Calu3 (cell line): ENCODE measurements at regions not wholly inside any gene's neighbourhood (a gene's known extent, or its start where the extent isn't known, plus 50 kb on each side); places are given as distances from the start of the nearest gene placed in this dataset.

Source experiments
- BruUV-seq: library from RNA; stranded (reverse); fragments of 400-500 nt; replicated peaks from 2 replicates; lab custom pipeline; 2021; lab: Mats Ljungman, UMichigan
- CTCF ChIA-PET: fragments of 300-600 bp; sonication (Branson Sonifier 250); formaldehyde crosslinking; loops from one replicate; lab custom pipeline; 2022; ENCODE audit warnings: antibody characterized with exemption; lab: Charles Lee
- DNase-seq: peaks from one replicate; pipeline ENCODE4 v3.0.0; 2022
- H3K27ac Mint-ChIP-seq: one replicate; pipeline ENCODE4 v1.8.0; 2022; ENCODE audit warnings: mixed read lengths; ENCODE audit not compliant: unreplicated experiment
- H3K27me3 Mint-ChIP-seq: one replicate; pipeline ENCODE4 v1.8.0; 2022; ENCODE audit warnings: mixed read lengths; ENCODE audit not compliant: unreplicated experiment
- H3K36me3 Mint-ChIP-seq: one replicate; pipeline ENCODE4 v1.8.0; 2022; ENCODE audit warnings: mild to moderate bottlenecking, moderate library complexity, mixed read lengths; ENCODE audit not compliant: insufficient read depth, unreplicated experiment
- H3K4me1 Mint-ChIP-seq: one replicate; pipeline ENCODE4 v1.8.0; 2022; ENCODE audit warnings: mild to moderate bottlenecking, low read depth, mixed read lengths; ENCODE audit not compliant: unreplicated experiment
- H3K4me3 Mint-ChIP-seq: one replicate; pipeline ENCODE4 v1.8.0; 2022; ENCODE audit warnings: mild to moderate bottlenecking, low read depth, moderate library complexity, mixed read lengths; ENCODE audit not compliant: unreplicated experiment
- H3K9me3 Mint-ChIP-seq: one replicate; pipeline ENCODE4 v1.8.0; 2022; ENCODE audit warnings: low read depth, mixed read lengths; ENCODE audit not compliant: unreplicated experiment
- intact Hi-C: fragments of 100-400 bp; cut with micrococcal nuclease; formaldehyde crosslinking; loops from one replicate; pipeline ENCODE4 v1.10.0; 2022; ENCODE audit not compliant: unreplicated experiment
- TF ChIP-seq, protein P1 (sequence below): fragments of 200-600 bp; IDR thresholded peaks from one replicate; pipeline ENCODE4 v1.8.0; 2022; ENCODE audit warnings: antibody characterized with exemption; ENCODE audit not compliant: unreplicated experiment

DNA sequence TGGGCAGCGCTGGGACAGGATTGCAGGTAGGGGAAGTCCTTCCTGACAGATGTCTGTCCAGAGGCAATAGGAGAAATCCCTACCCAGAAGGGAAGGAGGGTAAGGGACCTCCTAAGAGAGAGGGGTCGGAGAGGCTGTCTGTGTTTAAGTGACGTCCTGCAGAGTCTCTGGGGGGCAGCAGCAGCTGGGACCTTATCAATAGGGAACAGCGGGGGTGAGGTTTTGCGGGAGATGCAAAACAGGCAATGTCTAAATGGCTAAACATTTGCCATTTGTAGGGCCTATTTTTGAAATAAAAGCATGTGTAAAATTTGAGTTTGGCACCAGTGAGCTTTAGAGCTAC, 108.7 kb upstream of the HS6ST1 start:
- no TSS peak for BruUV-seq
- intact Hi-C loops = no loop called here
- Mint-ChIP-seq H3K9me3 (peaks cover 4% of the 10 kb centered on the region), H3K4me3 (no peak overlapping the region), H3K27ac (no peak overlapping the region), H3K27me3 (peaks cover 19% of the 10 kb centered on the region), H3K4me1 (peaks cover 2% of the 10 kb centered on the region), H3K36me3 (no peaks in the 10 kb centered on the region)
- CTCF ChIA-PET = no interaction called here
- DNase-seq = no peak
- TF ChIP-seq, protein P1, sequence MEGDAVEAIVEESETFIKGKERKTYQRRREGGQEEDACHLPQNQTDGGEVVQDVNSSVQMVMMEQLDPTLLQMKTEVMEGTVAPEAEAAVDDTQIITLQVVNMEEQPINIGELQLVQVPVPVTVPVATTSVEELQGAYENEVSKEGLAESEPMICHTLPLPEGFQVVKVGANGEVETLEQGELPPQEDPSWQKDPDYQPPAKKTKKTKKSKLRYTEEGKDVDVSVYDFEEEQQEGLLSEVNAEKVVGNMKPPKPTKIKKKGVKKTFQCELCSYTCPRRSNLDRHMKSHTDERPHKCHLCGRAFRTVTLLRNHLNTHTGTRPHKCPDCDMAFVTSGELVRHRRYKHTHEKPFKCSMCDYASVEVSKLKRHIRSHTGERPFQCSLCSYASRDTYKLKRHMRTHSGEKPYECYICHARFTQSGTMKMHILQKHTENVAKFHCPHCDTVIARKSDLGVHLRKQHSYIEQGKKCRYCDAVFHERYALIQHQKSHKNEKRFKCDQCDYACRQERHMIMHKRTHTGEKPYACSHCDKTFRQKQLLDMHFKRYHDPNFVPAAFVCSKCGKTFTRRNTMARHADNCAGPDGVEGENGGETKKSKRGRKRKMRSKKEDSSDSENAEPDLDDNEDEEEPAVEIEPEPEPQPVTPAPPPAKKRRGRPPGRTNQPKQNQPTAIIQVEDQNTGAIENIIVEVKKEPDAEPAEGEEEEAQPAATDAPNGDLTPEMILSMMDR = no peak

DNA sequence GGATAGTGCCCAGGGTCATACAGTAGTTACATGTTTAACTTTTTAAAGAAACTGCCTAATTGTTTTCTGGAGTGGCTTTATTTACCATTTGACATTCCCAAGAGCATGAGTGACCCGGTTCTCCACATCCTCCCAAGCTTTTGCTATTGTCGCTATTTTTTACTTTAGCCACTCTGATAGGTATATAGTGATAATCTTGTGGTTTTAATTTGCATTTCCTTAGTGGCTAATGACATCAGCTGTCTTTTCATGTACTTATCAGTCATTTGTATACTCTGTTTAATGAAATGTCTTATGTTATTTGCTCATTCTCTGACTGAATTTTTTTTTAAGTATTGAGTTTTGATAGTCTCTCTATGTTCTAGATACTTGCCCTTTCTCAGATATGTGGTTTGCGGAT, 109.7 kb upstream of the HS6ST1 start:
- intact Hi-C loops = no loop called here
- Mint-ChIP-seq H3K9me3 (peaks cover 4% of the 10 kb centered on the region), H3K36me3 (no peaks in the 10 kb centered on the region), H3K27me3 (peaks cover 15% of the 10 kb centered on the region), H3K27ac (no peak overlapping the region), H3K4me3 (no peak overlapping the region), H3K4me1 (no peaks in the 10 kb centered on the region)
- TF ChIP-seq, protein P1 = no peak
- BruUV-seq = no TSS peak
- no peak for DNase-seq
- CTCF ChIA-PET = interaction anchor here (1.0 kb wide), 1 partner anchor 47 kb away, joined by 3 read pairs; no protein-coding TSS in a partner anchor

DNA sequence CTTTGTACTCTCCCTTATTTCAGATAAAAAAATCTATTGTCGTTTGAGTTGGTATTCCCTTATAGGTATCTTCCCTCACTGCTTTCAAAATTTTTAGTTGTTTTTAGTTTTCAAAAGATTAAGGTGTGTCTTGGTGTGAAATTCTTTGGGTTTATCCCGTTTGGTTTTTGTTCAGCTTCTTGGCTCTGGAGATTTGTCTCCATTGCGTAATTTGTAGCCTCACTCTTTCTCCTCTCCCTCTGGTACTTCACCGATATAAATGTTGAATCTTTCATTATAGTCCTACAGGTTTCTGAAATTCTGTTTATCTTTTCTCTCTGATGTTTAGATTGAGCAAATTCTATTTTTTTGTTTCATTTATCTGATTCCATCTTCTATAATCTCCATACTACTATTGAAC, 113.8 kb upstream of the HS6ST1 start:
- no peaks in the 10 kb centered on the region for H3K36me3 Mint-ChIP-seq
- DNase-seq = no peak
- CTCF ChIA-PET = no interaction called here
- no peak overlapping the region for H3K27ac Mint-ChIP-seq
- intact Hi-C loops = no loop called here
- TF ChIP-seq, protein P1 = no peak
- H3K4me3 Mint-ChIP-seq = no peak overlapping the region
- H3K9me3 Mint-ChIP-seq = peaks cover 4% of the 10 kb centered on the region
- H3K27me3 Mint-ChIP-seq = peaks cover 34% of the 10 kb centered on the region
- H3K4me1 Mint-ChIP-seq = no peaks in the 10 kb centered on the region
- BruUV-seq = no TSS peak

DNA sequence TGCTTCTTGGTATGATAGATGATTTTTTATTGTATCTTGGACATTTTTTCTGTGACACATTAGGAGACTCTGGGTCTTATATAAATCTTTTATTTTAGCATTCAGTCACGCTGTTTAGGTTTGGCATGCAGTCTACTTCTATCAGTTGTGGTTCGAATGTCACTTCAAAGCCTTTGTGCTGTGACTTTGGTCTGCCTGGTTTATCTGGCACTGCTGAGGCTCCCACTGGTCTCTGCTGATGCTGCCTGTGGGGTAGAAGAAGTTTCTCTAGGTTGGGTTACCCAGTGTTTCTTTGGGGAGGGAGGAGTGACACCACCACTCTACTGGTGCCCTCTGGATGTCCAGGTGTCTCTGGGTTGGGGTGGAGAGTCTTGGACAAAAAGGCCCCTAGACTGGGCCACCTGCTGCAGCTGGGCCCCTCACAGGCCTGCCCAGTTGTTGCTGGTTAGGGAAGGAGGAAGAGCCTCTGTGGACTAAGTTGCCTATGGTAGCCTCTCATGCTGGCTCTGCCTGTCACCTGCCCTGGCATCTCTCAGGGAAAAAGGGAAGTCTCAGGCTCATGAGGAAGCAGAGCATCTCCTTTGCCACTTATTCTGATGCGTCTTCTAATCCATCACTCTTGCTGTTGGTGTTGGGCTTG, 115.4 kb upstream of the HS6ST1 start:
- intact Hi-C loops = no loop called here
- TF ChIP-seq, protein P1 = no peak
- H3K4me3 Mint-ChIP-seq = no peak overlapping the region
- no peaks in the 10 kb centered on the region for H3K36me3 Mint-ChIP-seq
- peaks cover 4% of the 10 kb centered on the region for H3K9me3 Mint-ChIP-seq
- H3K27ac Mint-ChIP-seq = no peak overlapping the region
- no peaks in the 10 kb centered on the region for H3K4me1 Mint-ChIP-seq
- CTCF ChIA-PET = no interaction called here
- peaks cover 22% of the 10 kb centered on the region for H3K27me3 Mint-ChIP-seq
- no TSS peak for BruUV-seq
- no peak for DNase-seq
